ENCODE measurements at regions not wholly inside any gene's neighbourhood (a gene's known extent, or its start where the extent isn't known, plus 50 kb on each side); places are given as distances from the start of the nearest gene placed in this dataset.

GRCh38 chr9:1473956-1474634 is 423.9 kb downstream of the DMRT2 start:
- no peak for DNase-seq (ENCODE audit: low read depth, low spot score)
- H3K27ac ChIP-seq (ENCODE audit: control insufficient read depth, insufficient read depth, low read length): no peak overlapping the region
- no peaks in the 10 kb centered on the region for H3K9me3 ChIP-seq (ENCODE audit: control insufficient read depth, low read depth, low read length)
- dilution Hi-C loops (cut with MboI; ENCODE audit: extremely low pct_ligation_motif_present, low sequenced_read_pairs): no loop called here
- H3K4me1 ChIP-seq (ENCODE audit: control insufficient read depth, extremely low read depth, insufficient read depth, low read length): no peaks in the 10 kb centered on the region
- H4K20me1 ChIP-seq (ENCODE audit: control insufficient read depth, extremely low read depth, insufficient read depth, low read length): no peaks in the 10 kb centered on the region
- H3K79me2 ChIP-seq (ENCODE audit: control insufficient read depth, insufficient read depth, low read length): no peaks in the 10 kb centered on the region
- no peak overlapping the region for H2AFZ ChIP-seq (ENCODE audit: control insufficient read depth, low read length)
- FAIRE-seq: no peak
- TF ChIP-seq, protein P1, sequence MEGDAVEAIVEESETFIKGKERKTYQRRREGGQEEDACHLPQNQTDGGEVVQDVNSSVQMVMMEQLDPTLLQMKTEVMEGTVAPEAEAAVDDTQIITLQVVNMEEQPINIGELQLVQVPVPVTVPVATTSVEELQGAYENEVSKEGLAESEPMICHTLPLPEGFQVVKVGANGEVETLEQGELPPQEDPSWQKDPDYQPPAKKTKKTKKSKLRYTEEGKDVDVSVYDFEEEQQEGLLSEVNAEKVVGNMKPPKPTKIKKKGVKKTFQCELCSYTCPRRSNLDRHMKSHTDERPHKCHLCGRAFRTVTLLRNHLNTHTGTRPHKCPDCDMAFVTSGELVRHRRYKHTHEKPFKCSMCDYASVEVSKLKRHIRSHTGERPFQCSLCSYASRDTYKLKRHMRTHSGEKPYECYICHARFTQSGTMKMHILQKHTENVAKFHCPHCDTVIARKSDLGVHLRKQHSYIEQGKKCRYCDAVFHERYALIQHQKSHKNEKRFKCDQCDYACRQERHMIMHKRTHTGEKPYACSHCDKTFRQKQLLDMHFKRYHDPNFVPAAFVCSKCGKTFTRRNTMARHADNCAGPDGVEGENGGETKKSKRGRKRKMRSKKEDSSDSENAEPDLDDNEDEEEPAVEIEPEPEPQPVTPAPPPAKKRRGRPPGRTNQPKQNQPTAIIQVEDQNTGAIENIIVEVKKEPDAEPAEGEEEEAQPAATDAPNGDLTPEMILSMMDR (optimal IDR thresholded peaks at IDR 0.05 in 1 of 3, IDR thresholded peaks at IDR 0.05 in 1 of 3, conservative IDR thresholded peaks at IDR 0.05 in 1 of 3; ENCODE audit: extremely low read depth in 1 of 3, insufficient read depth in 2 of 3, low read length in 3 of 3): no peak
- no peak for TF ChIP-seq EZH2 (IDR thresholded peaks at IDR 0.05; ENCODE audit: low read length)
- H3K27me3 ChIP-seq (ENCODE audit: control insufficient read depth, extremely low read depth, insufficient read depth, low read length): no peaks in the 10 kb centered on the region
- H3K4me2 ChIP-seq (ENCODE audit: control insufficient read depth, extremely low read depth, insufficient read depth, low read depth, low read length): no peak overlapping the region
- no peaks in the 10 kb centered on the region for H3K36me3 ChIP-seq (ENCODE audit: control insufficient read depth in 2 of 2, extremely low read depth in 1 of 2, insufficient read depth in 2 of 2, low read length in 2 of 2)
- no peaks in the 10 kb centered on the region for H3K9me1 ChIP-seq (ENCODE audit: control insufficient read depth, extremely low read depth, insufficient read depth, low read length)
- H3K4me3 ChIP-seq (ENCODE audit: control insufficient read depth in 2 of 3, extremely low read depth in 1 of 3, insufficient read depth in 2 of 3, low read depth in 1 of 3, low read length in 3 of 3): no peak overlapping the region
- H3K9ac ChIP-seq (ENCODE audit: control insufficient read depth, extremely low read depth, insufficient read depth, low read length): no peak overlapping the region

GRCh38 chr9:1474671-1475070 is 424.5 kb downstream of the DMRT2 start:
- TF ChIP-seq EZH2 (IDR thresholded peaks at IDR 0.05; ENCODE audit: low read length): no peak
- TF ChIP-seq, protein P1 (optimal IDR thresholded peaks at IDR 0.05 in 1 of 3, IDR thresholded peaks at IDR 0.05 in 1 of 3, conservative IDR thresholded peaks at IDR 0.05 in 1 of 3; ENCODE audit: extremely low read depth in 1 of 3, insufficient read depth in 2 of 3, low read length in 3 of 3): no peak
- Histone ChIP-seq H2AFZ (ENCODE audit: control insufficient read depth, low read length) (no peak overlapping the region), H3K27me3 (ENCODE audit: control insufficient read depth, extremely low read depth, insufficient read depth, low read length) (no peaks in the 10 kb centered on the region), H3K9ac (ENCODE audit: control insufficient read depth, extremely low read depth, insufficient read depth, low read length) (no peak overlapping the region), H3K9me3 (ENCODE audit: control insufficient read depth, low read depth, low read length) (no peaks in the 10 kb centered on the region), H3K27ac (ENCODE audit: control insufficient read depth, insufficient read depth, low read length) (no peak overlapping the region), H3K4me3 (ENCODE audit: control insufficient read depth in 2 of 3, extremely low read depth in 1 of 3, insufficient read depth in 2 of 3, low read depth in 1 of 3, low read length in 3 of 3) (no peak overlapping the region), H3K4me1 (ENCODE audit: control insufficient read depth, extremely low read depth, insufficient read depth, low read length) (no peaks in the 10 kb centered on the region), H3K79me2 (ENCODE audit: control insufficient read depth, insufficient read depth, low read length) (no peaks in the 10 kb centered on the region), H4K20me1 (ENCODE audit: control insufficient read depth, extremely low read depth, insufficient read depth, low read length) (no peaks in the 10 kb centered on the region), H3K36me3 (ENCODE audit: control insufficient read depth in 2 of 2, extremely low read depth in 1 of 2, insufficient read depth in 2 of 2, low read length in 2 of 2) (no peaks in the 10 kb centered on the region), H3K9me1 (ENCODE audit: control insufficient read depth, extremely low read depth, insufficient read depth, low read length) (no peaks in the 10 kb centered on the region), H3K4me2 (ENCODE audit: control insufficient read depth, extremely low read depth, insufficient read depth, low read depth, low read length) (no peak overlapping the region)
- dilution Hi-C loops (cut with MboI; ENCODE audit: extremely low pct_ligation_motif_present, low sequenced_read_pairs): no loop called here
- FAIRE-seq: no peak
- no peak for DNase-seq (ENCODE audit: low read depth, low spot score)
